ENCODE measurements at regions not wholly inside any gene's neighbourhood (a gene's known extent, or its start where the extent isn't known, plus 50 kb on each side); places are given as distances from the start of the nearest gene placed in this dataset.

- Histone ChIP-seq H2AFZ (ENCODE audit: low read depth, low read length, poor library complexity, severe bottlenecking) (no peak overlapping the region), H3K27ac (ENCODE audit: low read depth, low read length) (no peak overlapping the region), H3K9ac (ENCODE audit: low read length) (no peak overlapping the region), H3K9me2 (ENCODE audit: insufficient read depth) (no peaks in the 10 kb centered on the region), H3K4me1 (ENCODE audit: control insufficient read depth in 1 of 2, insufficient read depth in 2 of 2, low read length in 2 of 2) (no peaks in the 10 kb centered on the region), H3K9me3 (ENCODE audit: control insufficient read depth in 1 of 2, insufficient read depth in 1 of 2, low read depth in 1 of 2, low read length in 2 of 2) (peaks cover 11 to 27% of the 10 kb centered on the region in 2 experiments; a peak in 2 of 4 replicates), H3K79me2 (ENCODE audit: insufficient read depth, low read length) (no peaks in the 10 kb centered on the region), H3K4me2 (ENCODE audit: low read length) (no peak overlapping the region), H3K4me3 (replicated peaks in 1 of 2; ENCODE audit: low read depth in 1 of 2, low read length in 2 of 2) (no peak overlapping the region), H4K20me1 (ENCODE audit: insufficient read depth) (no peaks in the 10 kb centered on the region), H3K36me3 (ENCODE audit: control insufficient read depth in 1 of 2, insufficient read depth in 2 of 2, low read length in 2 of 2) (no peaks in the 10 kb centered on the region), H3K27me3 (ENCODE audit: insufficient read depth, low read length) (no peaks in the 10 kb centered on the region)
- RAD21 ChIA-PET (ENCODE audit: low non-redundant PET in 1 of 2, low total read pairs in 2 of 2, uncharacterized antibody in 2 of 2, unreplicated experiment in 2 of 2): no interaction called here
- ATAC-seq: no peak
- no TSS peak for BruUV-seq (replicated peaks)
- intact Hi-C loops (cut with micrococcal nuclease): no loop called here
- DNase-seq (ENCODE audit: low read depth, low spot score): no peak
- POLR2A ChIA-PET: no interaction called here
- CTCF ChIA-PET: no interaction called here
- TF ChIP-seq EZH2phosphoT487 (IDR thresholded peaks at IDR 0.05; ENCODE audit: borderline replicate concordance) (no peak), YY1 (IDR thresholded peaks at IDR 0.05; ENCODE audit: extremely low read depth, insufficient replicate concordance, low read depth, low read length) (no peak), POLR2A (IDR thresholded peaks at IDR 0.05; ENCODE audit: borderline replicate concordance, extremely low read depth, insufficient read depth, insufficient read length) (no peak), SIN3A (IDR thresholded peaks at IDR 0.05; ENCODE audit: low read depth) (no peak), CEBPB (IDR thresholded peaks at IDR 0.05; ENCODE audit: low read depth) (no peak), SRF (IDR thresholded peaks at IDR 0.05; ENCODE audit: low read depth) (no peak), EGR1 (IDR thresholded peaks at IDR 0.05; ENCODE audit: low read depth) (no peak), ELF1 (IDR thresholded peaks at IDR 0.05; ENCODE audit: borderline replicate concordance, low read depth) (no peak), TCF7L2 (IDR thresholded peaks at IDR 0.05; ENCODE audit: borderline replicate concordance, extremely low read depth, insufficient read depth, insufficient read length) (no peak), JUND (IDR thresholded peaks at IDR 0.05) (no peak), POLR2AphosphoS5 (IDR thresholded peaks at IDR 0.05; ENCODE audit: low read depth, low read length) (no peak), SP1 (IDR thresholded peaks at IDR 0.05; ENCODE audit: low read depth) (no peak), REST (IDR thresholded peaks at IDR 0.05; ENCODE audit: low read depth) (no peak), CBX3 (IDR thresholded peaks at IDR 0.05; ENCODE audit: low read depth) (no peak), ZBTB33 (IDR thresholded peaks at IDR 0.05; ENCODE audit: extremely low read depth, insufficient replicate concordance, low read length) (no peak), FOSL1 (IDR thresholded peaks at IDR 0.05; ENCODE audit: low read depth) (no peak), ATF3 (IDR thresholded peaks at IDR 0.05) (no peak), EZH2 (IDR thresholded peaks at IDR 0.05) (no peak), ZNF274 (IDR thresholded peaks at IDR 0.05; ENCODE audit: low read depth, low read length) (no peak)
- TF ChIP-seq, protein P1, sequence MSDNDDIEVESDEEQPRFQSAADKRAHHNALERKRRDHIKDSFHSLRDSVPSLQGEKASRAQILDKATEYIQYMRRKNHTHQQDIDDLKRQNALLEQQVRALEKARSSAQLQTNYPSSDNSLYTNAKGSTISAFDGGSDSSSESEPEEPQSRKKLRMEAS (IDR thresholded peaks at IDR 0.05): no peak
Measured at GRCh38 chr5:13179407-13180087, 764.9 kb downstream of the DNAH5 start.

Data from HCT116 (cell line).